A673 (cell line): ENCODE measurements at regions not wholly inside any gene's neighbourhood (a gene's known extent, or its start where the extent isn't known, plus 50 kb on each side); places are given as distances from the start of the nearest gene placed in this dataset.

Experiments
- EZH2 ChIP-seq: fragments of 200-600 bp; sonication (generic); IDR thresholded peaks from 2 replicates; pipeline ENCODE4 v1.6.1; 2017; ENCODE audit warnings: borderline replicate concordance, low read depth, mild to moderate bottlenecking, mixed read lengths, antibody characterized with exemption, low read length; ENCODE audit not compliant: poor library complexity, severe bottlenecking
- TF ChIP-seq, protein P1 (sequence below): fragments of 300-800, 200-600 bp; sonication (generic); conservative IDR thresholded peaks from 2 replicates; pipeline ENCODE4 v1.5.1; 2017; ENCODE audit warnings: low read depth, mild to moderate bottlenecking, antibody characterized with exemption, low read length, moderate library complexity, mixed read lengths

DNA sequence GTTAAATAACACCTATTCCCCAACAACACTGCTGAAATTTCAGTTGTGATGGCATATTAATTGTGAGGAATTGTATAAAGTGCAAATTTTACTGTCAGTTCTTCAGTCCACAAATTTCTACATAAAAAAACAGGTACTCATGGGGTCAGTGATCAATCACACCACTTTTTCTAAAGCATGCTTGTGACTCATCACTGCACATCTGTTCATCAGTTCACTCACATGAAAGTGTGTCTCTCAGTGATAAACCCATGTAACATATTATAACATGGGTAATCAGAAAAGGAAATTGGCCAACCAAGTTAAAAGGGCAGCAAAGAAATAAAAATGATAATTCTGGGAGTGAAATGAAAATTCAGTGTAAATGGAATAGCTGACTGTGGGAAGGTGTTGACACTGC is 234.7 kb upstream of the FKBP1C start:
- TF ChIP-seq, protein P1, sequence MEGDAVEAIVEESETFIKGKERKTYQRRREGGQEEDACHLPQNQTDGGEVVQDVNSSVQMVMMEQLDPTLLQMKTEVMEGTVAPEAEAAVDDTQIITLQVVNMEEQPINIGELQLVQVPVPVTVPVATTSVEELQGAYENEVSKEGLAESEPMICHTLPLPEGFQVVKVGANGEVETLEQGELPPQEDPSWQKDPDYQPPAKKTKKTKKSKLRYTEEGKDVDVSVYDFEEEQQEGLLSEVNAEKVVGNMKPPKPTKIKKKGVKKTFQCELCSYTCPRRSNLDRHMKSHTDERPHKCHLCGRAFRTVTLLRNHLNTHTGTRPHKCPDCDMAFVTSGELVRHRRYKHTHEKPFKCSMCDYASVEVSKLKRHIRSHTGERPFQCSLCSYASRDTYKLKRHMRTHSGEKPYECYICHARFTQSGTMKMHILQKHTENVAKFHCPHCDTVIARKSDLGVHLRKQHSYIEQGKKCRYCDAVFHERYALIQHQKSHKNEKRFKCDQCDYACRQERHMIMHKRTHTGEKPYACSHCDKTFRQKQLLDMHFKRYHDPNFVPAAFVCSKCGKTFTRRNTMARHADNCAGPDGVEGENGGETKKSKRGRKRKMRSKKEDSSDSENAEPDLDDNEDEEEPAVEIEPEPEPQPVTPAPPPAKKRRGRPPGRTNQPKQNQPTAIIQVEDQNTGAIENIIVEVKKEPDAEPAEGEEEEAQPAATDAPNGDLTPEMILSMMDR, result no peak
- TF ChIP-seq EZH2, result no peak
